GM23248 (cell line): ENCODE measurements at regions not wholly inside any gene's neighbourhood (a gene's known extent, or its start where the extent isn't known, plus 50 kb on each side); places are given as distances from the start of the nearest gene placed in this dataset.

Experiments
- EZH2 ChIP-seq: fragments of 200-600 bp; sonication (generic); IDR thresholded peaks from 2 replicates; pipeline ENCODE4 v1.6.1; 2018; ENCODE audit warnings: antibody characterized with exemption, mild to moderate bottlenecking; ENCODE audit not compliant: insufficient read depth, poor library complexity, severe bottlenecking
- EZH2phosphoT487 ChIP-seq: fragments of 200-600 bp; sonication (generic); IDR thresholded peaks from 2 replicates; pipeline ENCODE4 v1.6.1; 2018; ENCODE audit warnings: antibody characterized with exemption, moderate library complexity, mild to moderate bottlenecking, low read depth; ENCODE audit not compliant: insufficient read depth

GRCh38 chr16:51051671-51052070 lies 99.4 kb downstream of the SALL1 start:
- TF ChIP-seq EZH2 (no peak), EZH2phosphoT487 (no peak)
